ENCODE measurements at regions not wholly inside any gene's neighbourhood (a gene's known extent, or its start where the extent isn't known, plus 50 kb on each side); places are given as distances from the start of the nearest gene placed in this dataset.

DNA sequence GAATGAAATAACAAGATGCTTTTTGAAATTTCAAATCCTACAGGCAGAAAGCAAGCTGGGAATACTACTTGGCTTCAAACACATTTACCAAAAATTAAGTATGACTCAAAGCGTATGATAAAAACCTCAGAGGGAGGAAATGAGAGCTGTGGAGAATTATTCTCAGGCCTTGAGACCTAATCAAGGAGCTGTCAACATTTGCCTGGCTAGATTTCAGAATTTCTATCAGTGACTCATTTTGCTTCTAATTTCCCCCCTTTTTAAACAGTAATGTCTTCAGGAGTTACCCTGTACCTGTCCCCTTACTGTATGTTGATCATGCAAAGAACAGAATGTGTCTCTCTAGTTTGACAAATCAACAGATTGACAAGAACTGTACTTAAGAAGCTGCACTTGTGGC is 1324.5 kb upstream of the DDX18 start:
- DNase-seq (ENCODE audit: extremely low spot score) = no peak
- TF ChIP-seq, protein P1, sequence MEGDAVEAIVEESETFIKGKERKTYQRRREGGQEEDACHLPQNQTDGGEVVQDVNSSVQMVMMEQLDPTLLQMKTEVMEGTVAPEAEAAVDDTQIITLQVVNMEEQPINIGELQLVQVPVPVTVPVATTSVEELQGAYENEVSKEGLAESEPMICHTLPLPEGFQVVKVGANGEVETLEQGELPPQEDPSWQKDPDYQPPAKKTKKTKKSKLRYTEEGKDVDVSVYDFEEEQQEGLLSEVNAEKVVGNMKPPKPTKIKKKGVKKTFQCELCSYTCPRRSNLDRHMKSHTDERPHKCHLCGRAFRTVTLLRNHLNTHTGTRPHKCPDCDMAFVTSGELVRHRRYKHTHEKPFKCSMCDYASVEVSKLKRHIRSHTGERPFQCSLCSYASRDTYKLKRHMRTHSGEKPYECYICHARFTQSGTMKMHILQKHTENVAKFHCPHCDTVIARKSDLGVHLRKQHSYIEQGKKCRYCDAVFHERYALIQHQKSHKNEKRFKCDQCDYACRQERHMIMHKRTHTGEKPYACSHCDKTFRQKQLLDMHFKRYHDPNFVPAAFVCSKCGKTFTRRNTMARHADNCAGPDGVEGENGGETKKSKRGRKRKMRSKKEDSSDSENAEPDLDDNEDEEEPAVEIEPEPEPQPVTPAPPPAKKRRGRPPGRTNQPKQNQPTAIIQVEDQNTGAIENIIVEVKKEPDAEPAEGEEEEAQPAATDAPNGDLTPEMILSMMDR (IDR thresholded peaks at IDR 0.05; ENCODE audit: control extremely low read depth, extremely low read depth, low read depth, missing control alignments) = no peak
- CTCF ChIA-PET = interaction anchor here (0.9 kb wide), 1 partner anchor 11 kb away, joined by 3 read pairs; no protein-coding TSS in a partner anchor
- POLR2A ChIA-PET = no interaction called here

DNA sequence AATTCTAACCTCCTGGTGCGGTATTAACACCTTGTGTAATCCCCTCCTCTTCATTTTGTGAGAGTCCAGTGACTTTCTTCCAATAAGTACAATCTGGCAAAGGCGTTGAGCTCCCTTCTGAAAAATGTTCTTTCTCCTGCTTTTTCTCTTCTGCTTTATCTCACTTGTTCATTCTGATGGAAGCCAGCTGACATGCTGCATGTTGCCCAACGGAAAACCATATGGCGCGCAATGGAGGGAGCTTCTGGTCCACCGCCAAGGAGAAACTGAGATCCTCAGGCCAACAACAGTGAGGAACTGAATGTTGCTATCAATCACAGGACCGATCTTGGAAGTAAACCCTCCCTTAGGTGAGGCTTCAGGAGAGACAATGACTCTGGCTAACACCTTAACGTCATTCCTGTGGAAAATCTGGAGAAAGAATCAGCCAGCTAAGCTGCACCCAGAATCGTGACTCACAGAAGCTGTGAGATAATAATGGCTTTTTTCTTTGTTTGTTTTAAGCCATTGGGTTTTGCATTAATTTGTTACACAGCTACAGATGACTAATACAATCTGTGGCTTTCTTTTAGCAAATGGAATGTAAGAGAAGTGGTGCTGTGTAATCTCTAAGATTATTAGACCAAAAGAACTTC is 1323.9 kb upstream of the DDX18 start:
- TF ChIP-seq, protein P1 (IDR thresholded peaks at IDR 0.05; ENCODE audit: control extremely low read depth, extremely low read depth, low read depth, missing control alignments) = no peak

DNA sequence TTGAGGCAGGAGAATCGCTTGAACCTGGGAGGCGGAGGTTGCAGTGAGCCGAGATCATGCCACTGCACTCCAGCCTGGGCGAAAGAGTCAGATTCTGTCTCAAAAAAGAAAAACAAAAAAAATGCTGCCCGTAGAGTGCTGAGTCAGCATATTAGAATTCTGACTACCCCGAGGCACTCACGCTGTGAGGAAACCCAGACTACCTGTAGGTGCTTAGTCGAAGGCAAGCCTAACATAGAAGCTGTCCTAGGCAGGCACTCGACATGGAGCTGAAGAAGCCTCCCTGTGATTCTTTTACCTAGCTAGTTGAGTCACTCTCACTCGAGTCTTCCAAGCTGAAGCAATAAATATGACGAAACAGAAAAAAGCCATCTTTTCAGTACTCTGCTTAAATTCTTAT is 1323.2 kb upstream of the DDX18 start:
- no peak for DNase-seq (ENCODE audit: extremely low spot score)
- TF ChIP-seq, protein P1 (IDR thresholded peaks at IDR 0.05; ENCODE audit: control extremely low read depth, extremely low read depth, low read depth, missing control alignments) = no peak
- ChIA-PET CTCF (interaction anchor here (1.0 to 1.1 kb wide), 2 partner anchors 12 to 23 kb away, joined by 3 read pairs; no protein-coding TSS in a partner anchor), POLR2A (no interaction called here)

More for the DNA sequence above, 1323.9 kb upstream of the DDX18 start:
- DNase-seq (ENCODE audit: extremely low spot score) = no peak
- ChIA-PET POLR2A (no interaction called here), CTCF (interaction anchor here (0.9 to 1.1 kb wide), 2 partner anchors 12 to 13 kb away, joined by 3 read pairs; no protein-coding TSS in a partner anchor)

DNA sequence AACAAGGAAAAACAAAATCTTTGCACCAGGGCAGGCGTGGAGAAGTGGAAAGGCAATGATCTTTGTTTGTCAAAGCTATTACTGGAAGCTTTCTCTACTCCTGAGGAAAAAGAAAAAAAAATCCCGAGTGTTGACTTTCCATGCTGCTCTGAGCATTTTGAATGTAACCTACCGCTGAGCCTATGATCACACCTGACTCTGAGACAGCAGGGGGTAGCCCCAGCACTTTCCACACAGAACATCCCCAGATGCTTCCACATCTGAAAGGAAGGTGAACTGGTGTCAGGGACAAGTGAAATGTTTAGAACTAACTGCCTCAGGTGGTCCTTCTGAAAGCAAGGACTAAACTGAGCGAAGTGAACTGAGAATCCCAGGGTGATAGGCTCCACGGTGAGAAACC is 1315.1 kb upstream of the DDX18 start:
- CTCF ChIA-PET = no interaction called here
- POLR2A ChIA-PET = no interaction called here

DNA sequence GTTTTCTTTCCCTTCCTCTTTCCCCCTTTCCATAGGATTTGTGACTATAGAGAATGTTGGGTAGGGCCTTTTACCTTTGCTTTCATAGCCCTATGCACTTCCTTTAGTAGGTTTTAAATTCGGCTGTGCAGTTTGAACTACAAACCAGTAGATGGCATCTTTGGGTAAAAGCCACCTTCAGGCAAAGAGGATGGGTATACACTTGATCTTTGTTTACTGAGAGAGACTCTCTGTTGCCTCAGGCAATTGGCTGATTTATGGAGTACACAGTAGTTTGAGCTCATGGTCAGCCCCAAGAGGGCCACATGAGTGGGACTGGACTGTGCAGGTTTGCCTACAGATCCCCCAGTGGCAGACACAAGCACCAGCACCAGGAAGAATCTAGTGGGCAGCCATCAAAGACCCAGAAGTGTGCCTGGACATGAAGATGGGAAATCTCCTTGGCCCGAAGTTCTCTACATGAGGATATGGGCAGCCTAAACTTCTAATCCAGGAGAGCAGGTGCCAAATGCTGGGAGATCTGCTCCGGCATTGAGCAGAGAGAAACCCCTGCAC is 1304.3 kb upstream of the DDX18 start:
- no peak for DNase-seq (ENCODE audit: extremely low spot score)
- TF ChIP-seq, protein P1 (IDR thresholded peaks at IDR 0.05; ENCODE audit: control extremely low read depth, extremely low read depth, low read depth, missing control alignments) = peak; percentile 44
- CTCF ChIA-PET = interaction anchor here (1.1 kb wide), 1 partner anchor 9 kb away, joined by 3 read pairs; no protein-coding TSS in a partner anchor
- POLR2A ChIA-PET = no interaction called here

More for the DNA sequence above, 1315.1 kb upstream of the DDX18 start:
- DNase-seq (ENCODE audit: extremely low spot score) = no peak
- TF ChIP-seq, protein P1 (IDR thresholded peaks at IDR 0.05; ENCODE audit: control extremely low read depth, extremely low read depth, low read depth, missing control alignments) = no peak

DNA sequence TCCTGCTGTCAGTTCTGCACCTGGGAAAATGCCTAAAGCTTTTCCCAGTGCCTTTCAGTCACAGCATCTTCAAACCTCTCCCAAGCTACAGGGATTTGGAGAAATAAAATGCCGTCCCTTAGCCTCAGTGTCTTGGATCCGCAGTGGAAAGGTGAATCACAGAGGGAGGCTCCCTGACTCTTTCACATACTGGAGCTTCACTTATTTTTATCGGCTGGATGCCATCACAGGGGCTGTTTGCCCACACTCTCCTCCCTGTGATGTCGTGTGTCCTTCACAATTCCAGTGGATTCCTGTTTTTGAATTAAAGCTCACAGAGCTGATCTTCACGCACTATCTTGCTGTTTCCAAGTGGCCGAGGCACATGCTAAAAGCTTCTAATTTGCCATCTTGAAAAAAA is 1303.1 kb upstream of the DDX18 start:
- TF ChIP-seq, protein P1 (IDR thresholded peaks at IDR 0.05; ENCODE audit: control extremely low read depth, extremely low read depth, low read depth, missing control alignments) = no peak
- DNase-seq (ENCODE audit: extremely low spot score) = no peak
- ChIA-PET CTCF (interaction anchor here (0.9 to 2.6 kb wide), 6 partner anchors 9 to 92 kb away, joined by 3 to 8 read pairs (median 3); no protein-coding TSS in a partner anchor), POLR2A (no interaction called here)
